HepG2 (cell line): ENCODE measurements at regions not wholly inside any gene's neighbourhood (a gene's known extent, or its start where the extent isn't known, plus 50 kb on each side); places are given as distances from the start of the nearest gene placed in this dataset.

ENCODE experiments used
- NCOA1 ChIP-seq: sonication (generic); formaldehyde crosslinking; IDR thresholded peaks from 2 replicates; pipeline ENCODE4 v1.9.0; 2021; ENCODE audit warnings: missing genetic modification reagents
- ZNF510 ChIP-seq: sonication (generic); formaldehyde crosslinking; IDR thresholded peaks from 2 replicates; pipeline ENCODE4 v1.4.0; 2020; ENCODE audit warnings: low read depth, mild to moderate bottlenecking, missing genetic modification reagents
- TF ChIP-seq, protein P1 (sequence below): sonication (generic); formaldehyde crosslinking; IDR thresholded peaks from 2 replicates; pipeline ENCODE4 v1.4.0; 2020; ENCODE audit warnings: missing genetic modification reagents
- TF ChIP-seq, protein P2 (sequence below): sonication (generic); formaldehyde crosslinking; IDR thresholded peaks from 2 replicates; pipeline ENCODE4 v1.4.0; 2020; ENCODE audit warnings: missing genetic modification reagents, mild to moderate bottlenecking, borderline replicate concordance

DNA sequence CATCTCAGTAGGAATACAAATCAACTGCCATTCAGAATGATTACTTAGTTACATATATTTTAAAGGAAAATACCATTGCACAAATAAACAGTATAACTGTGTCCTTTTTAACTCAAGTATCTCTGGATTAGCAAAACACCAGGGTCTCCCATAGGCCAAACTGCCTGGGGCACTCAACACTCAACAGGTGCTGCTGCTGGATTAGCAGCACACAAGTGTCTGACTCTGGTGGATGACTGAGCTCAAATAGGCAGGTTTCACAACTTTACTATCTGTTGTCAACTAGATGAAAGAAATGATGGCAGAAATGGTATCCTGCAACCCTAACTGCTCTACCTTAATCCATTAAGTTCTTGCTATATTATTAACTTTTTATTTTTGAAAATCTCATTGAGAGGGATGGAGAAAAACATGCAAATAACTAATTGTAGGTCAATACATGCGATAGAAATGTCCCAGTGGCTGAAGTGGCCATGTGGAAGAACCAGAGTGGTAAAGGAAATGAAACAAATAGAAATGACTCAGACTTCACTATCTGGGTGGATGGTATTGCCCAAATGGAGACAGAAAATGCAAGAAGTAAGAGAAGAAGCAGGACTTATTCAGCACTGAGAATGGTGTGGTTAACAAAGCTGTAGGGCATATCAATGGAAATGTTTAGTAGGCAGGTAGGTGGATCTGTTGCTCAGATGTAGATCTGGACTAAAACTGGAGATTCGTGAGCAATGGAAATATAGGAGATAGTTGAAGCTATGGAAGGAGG lies 90.8 kb upstream of the CCDC190 start:
- no peak for TF ChIP-seq NCOA1 (CRISPR knock-in tag)
- TF ChIP-seq ZNF510 (CRISPR knock-in tag) = no peak
- TF ChIP-seq, protein P1, sequence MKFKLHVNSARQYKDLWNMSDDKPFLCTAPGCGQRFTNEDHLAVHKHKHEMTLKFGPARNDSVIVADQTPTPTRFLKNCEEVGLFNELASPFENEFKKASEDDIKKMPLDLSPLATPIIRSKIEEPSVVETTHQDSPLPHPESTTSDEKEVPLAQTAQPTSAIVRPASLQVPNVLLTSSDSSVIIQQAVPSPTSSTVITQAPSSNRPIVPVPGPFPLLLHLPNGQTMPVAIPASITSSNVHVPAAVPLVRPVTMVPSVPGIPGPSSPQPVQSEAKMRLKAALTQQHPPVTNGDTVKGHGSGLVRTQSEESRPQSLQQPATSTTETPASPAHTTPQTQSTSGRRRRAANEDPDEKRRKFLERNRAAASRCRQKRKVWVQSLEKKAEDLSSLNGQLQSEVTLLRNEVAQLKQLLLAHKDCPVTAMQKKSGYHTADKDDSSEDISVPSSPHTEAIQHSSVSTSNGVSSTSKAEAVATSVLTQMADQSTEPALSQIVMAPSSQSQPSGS = no peak
- TF ChIP-seq, protein P2, sequence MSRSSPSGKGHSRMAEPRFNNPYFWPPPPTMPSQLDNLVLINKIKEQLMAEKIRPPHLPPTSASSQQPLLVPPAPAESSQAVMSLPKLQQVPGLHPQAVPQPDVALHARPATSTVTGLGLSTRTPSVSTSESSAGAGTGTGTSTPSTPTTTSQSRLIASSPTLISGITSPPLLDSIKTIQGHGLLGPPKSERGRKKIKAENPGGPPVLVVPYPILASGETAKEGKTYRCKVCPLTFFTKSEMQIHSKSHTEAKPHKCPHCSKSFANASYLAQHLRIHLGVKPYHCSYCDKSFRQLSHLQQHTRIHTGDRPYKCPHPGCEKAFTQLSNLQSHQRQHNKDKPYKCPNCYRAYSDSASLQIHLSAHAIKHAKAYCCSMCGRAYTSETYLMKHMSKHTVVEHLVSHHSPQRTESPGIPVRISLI = no peak
